ENCODE measurements at regions not wholly inside any gene's neighbourhood (a gene's known extent, or its start where the extent isn't known, plus 50 kb on each side); places are given as distances from the start of the nearest gene placed in this dataset.

DNA sequence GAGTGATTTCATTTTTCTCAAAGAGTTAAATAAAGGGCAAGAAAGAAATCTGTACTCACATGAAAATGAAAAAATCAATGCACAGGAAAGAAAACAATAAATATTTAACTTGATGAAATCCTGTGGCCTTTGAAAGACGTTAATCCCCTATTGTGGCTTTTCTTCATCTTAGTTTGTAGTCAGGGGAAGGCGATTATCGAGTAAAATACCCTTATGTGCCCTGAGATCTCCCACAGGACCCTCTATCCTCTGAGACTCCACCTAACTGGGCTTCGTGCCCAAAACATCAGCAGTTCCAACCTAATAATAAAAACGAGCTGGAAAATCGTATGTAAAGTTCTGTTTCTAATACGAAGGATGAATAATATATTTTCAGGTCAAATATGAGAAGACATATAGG lies 208.2 kb upstream of the ZC3H12C start:
- no peak for DNase-seq (ENCODE audit: low spot score)
- 12% methylated on average over 7 of the region's 7 CpGs for WGBS (ENCODE audit: low lambda C conversion rate)
- BruUV-seq (replicated peaks): no TSS peak
- Histone ChIP-seq H3K9me3 (ENCODE audit: low read length) (no peaks in the 10 kb centered on the region), H3K9ac (ENCODE audit: insufficient read depth, low read depth, low read length) (no peak overlapping the region), H3K79me2 (ENCODE audit: insufficient read depth, low read length) (no peaks in the 10 kb centered on the region), H3K27me3 (ENCODE audit: control insufficient read depth in 1 of 2, insufficient read depth in 2 of 2, low read length in 2 of 2) (no peaks in the 10 kb centered on the region), H4K20me1 (ENCODE audit: insufficient read depth, low read length) (no peaks in the 10 kb centered on the region), H3K36me3 (replicated peaks in 1 of 2; ENCODE audit: control insufficient read depth in 1 of 2, insufficient read depth in 2 of 2, low read length in 2 of 2) (no peaks in the 10 kb centered on the region), H3K4me1 (ENCODE audit: insufficient read depth, low read length) (no peaks in the 10 kb centered on the region), H3K4me2 (ENCODE audit: low read depth, low read length) (no peak overlapping the region), H3K27ac (ENCODE audit: extremely low read length, insufficient read depth, low read length) (no peak overlapping the region), H2AFZ (ENCODE audit: low read length) (no peak overlapping the region), H3K4me3 (replicated peaks in 1 of 3; ENCODE audit: insufficient read depth in 1 of 3, low read depth in 2 of 3, low read length in 3 of 3) (no peak overlapping the region)
- in situ Hi-C loops (cut with HindIII; ENCODE audit: extremely low pct_ligation_motif_present, low pct_unique_long_range_greater_than_20kb) (no loop called here), intact Hi-C loops (cut with micrococcal nuclease; ENCODE audit: unreplicated experiment) (no loop called here)
- POLR2A ChIA-PET: no interaction called here
- ATAC-seq: no peak
- CTCF ChIA-PET (ENCODE audit: low intra/inter-chr PET ratio, low total read pairs): no interaction called here
- FAIRE-seq: no peak
- TF ChIP-seq, protein P1, sequence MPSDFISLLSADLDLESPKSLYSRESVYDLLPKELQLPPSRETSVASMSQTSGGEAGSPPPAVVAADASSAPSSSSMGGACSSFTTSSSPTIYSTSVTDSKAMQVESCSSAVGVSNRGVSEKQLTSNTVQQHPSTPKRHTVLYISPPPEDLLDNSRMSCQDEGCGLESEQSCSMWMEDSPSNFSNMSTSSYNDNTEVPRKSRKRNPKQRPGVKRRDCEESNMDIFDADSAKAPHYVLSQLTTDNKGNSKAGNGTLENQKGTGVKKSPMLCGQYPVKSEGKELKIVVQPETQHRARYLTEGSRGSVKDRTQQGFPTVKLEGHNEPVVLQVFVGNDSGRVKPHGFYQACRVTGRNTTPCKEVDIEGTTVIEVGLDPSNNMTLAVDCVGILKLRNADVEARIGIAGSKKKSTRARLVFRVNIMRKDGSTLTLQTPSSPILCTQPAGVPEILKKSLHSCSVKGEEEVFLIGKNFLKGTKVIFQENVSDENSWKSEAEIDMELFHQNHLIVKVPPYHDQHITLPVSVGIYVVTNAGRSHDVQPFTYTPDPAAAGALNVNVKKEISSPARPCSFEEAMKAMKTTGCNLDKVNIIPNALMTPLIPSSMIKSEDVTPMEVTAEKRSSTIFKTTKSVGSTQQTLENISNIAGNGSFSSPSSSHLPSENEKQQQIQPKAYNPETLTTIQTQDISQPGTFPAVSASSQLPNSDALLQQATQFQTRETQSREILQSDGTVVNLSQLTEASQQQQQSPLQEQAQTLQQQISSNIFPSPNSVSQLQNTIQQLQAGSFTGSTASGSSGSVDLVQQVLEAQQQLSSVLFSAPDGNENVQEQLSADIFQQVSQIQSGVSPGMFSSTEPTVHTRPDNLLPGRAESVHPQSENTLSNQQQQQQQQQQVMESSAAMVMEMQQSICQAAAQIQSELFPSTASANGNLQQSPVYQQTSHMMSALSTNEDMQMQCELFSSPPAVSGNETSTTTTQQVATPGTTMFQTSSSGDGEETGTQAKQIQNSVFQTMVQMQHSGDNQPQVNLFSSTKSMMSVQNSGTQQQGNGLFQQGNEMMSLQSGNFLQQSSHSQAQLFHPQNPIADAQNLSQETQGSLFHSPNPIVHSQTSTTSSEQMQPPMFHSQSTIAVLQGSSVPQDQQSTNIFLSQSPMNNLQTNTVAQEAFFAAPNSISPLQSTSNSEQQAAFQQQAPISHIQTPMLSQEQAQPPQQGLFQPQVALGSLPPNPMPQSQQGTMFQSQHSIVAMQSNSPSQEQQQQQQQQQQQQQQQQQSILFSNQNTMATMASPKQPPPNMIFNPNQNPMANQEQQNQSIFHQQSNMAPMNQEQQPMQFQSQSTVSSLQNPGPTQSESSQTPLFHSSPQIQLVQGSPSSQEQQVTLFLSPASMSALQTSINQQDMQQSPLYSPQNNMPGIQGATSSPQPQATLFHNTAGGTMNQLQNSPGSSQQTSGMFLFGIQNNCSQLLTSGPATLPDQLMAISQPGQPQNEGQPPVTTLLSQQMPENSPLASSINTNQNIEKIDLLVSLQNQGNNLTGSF (CRISPR knock-in tag; IDR thresholded peaks at IDR 0.05): no peak
- TF ChIP-seq NR1H2 (CRISPR knock-in tag; IDR thresholded peaks at IDR 0.05; ENCODE audit: borderline replicate concordance, low read depth) (no peak), ZNF264 (CRISPR knock-in tag; IDR thresholded peaks at IDR 0.05) (no peak), ZNF101 (CRISPR knock-in tag; IDR thresholded peaks at IDR 0.05; ENCODE audit: borderline replicate concordance, low read depth) (no peak), ZSCAN31 (CRISPR knock-in tag; IDR thresholded peaks at IDR 0.05; ENCODE audit: low read depth) (no peak), EEA1 (CRISPR knock-in tag; IDR thresholded peaks at IDR 0.05; ENCODE audit: borderline replicate concordance) (no peak), SMARCC2 (IDR thresholded peaks at IDR 0.05) (no peak), FOXP1 (IDR thresholded peaks at IDR 0.05) (no peak), FOXP1 (CRISPR knock-in tag; IDR thresholded peaks at IDR 0.05) (no peak), MAF1 (CRISPR knock-in tag; IDR thresholded peaks at IDR 0.05; ENCODE audit: borderline replicate concordance) (no peak), ZBTB7B (CRISPR knock-in tag; IDR thresholded peaks at IDR 0.05) (no peak), ZKSCAN1 (IDR thresholded peaks at IDR 0.05; ENCODE audit: low read length) (no peak), SOX6 (IDR thresholded peaks at IDR 0.05) (no peak), SOX6 (CRISPR knock-in tag; IDR thresholded peaks at IDR 0.05) (no peak)
- TF ChIP-seq, protein P2, sequence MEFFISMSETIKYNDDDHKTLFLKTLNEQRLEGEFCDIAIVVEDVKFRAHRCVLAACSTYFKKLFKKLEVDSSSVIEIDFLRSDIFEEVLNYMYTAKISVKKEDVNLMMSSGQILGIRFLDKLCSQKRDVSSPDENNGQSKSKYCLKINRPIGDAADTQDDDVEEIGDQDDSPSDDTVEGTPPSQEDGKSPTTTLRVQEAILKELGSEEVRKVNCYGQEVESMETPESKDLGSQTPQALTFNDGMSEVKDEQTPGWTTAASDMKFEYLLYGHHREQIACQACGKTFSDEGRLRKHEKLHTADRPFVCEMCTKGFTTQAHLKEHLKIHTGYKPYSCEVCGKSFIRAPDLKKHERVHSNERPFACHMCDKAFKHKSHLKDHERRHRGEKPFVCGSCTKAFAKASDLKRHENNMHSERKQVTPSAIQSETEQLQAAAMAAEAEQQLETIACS (CRISPR knock-in tag; IDR thresholded peaks at IDR 0.05): no peak
- TF ChIP-seq, protein P3, sequence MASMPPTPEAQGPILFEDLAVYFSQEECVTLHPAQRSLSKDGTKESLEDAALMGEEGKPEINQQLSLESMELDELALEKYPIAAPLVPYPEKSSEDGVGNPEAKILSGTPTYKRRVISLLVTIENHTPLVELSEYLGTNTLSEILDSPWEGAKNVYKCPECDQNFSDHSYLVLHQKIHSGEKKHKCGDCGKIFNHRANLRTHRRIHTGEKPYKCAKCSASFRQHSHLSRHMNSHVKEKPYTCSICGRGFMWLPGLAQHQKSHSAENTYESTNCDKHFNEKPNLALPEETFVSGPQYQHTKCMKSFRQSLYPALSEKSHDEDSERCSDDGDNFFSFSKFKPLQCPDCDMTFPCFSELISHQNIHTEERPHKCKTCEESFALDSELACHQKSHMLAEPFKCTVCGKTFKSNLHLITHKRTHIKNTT (CRISPR knock-in tag; IDR thresholded peaks at IDR 0.05): no peak
- TF ChIP-seq, protein P4, sequence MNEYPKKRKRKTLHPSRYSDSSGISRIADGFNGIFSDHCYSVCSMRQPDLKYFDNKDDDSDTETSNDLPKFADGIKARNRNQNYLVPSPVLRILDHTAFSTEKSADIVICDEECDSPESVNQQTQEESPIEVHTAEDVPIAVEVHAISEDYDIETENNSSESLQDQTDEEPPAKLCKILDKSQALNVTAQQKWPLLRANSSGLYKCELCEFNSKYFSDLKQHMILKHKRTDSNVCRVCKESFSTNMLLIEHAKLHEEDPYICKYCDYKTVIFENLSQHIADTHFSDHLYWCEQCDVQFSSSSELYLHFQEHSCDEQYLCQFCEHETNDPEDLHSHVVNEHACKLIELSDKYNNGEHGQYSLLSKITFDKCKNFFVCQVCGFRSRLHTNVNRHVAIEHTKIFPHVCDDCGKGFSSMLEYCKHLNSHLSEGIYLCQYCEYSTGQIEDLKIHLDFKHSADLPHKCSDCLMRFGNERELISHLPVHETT (CRISPR knock-in tag; conservative IDR thresholded peaks at IDR 0.05): no peak

Data from HepG2 (cell line).